Naive thymus-derived CD4-positive, alpha-beta T cell (primary cell): ENCODE measurements at regions not wholly inside any gene's neighbourhood (a gene's known extent, or its start where the extent isn't known, plus 50 kb on each side); places are given as distances from the start of the nearest gene placed in this dataset.

ENCODE experiments used
- ATAC-seq: fragments of 150-1000 bp; cut with Tn5 transposase; 2 replicates; pipeline ENCODE4 v1.10.0; 2021; ENCODE audit warnings: mild to moderate bottlenecking, moderate library complexity
- CTCF ChIA-PET: fragments of 350-600 bp; sonication (Branson Sonifier 250); formaldehyde crosslinking; loops from one replicate; lab custom pipeline; 2021; ENCODE audit warnings: antibody characterized with exemption; lab: Charles Lee
- POLR2A ChIA-PET: fragments of 350-600 bp; sonication (Branson Sonifier 250); formaldehyde crosslinking; loops from one replicate; lab custom pipeline; 2021; ENCODE audit warnings: antibody characterized with exemption, inconsistent platforms; lab: Charles Lee
- DNase-seq, 9 donors: peaks; one replicate each; pipeline versions ENCODE4 v3.0.0 to v3.0.0-alpha.2; 2020 to 2022; ENCODE audit warnings: mixed read lengths in 1 of 9
- H3K27ac ChIP-seq: one replicate; pipeline ENCODE4 v1.7.0; 2013; ENCODE audit warnings: mild to moderate bottlenecking, low read depth, low read length, moderate library complexity
- H3K27me3 ChIP-seq, 2 donors: one replicate each; pipeline ENCODE4 v1.7.0; 2013; ENCODE audit warnings: low read length in 2 of 2, mild to moderate bottlenecking in 2 of 2, moderate library complexity in 2 of 2; ENCODE audit not compliant: control insufficient read depth in 2 of 2, insufficient read depth in 2 of 2
- H3K36me3 ChIP-seq, 3 experiments: 1 replicate in 2 of 3; 2 replicates in 1 of 3; pipeline ENCODE4 v1.7.0; 2013; ENCODE audit warnings: low read length in 3 of 3, mild to moderate bottlenecking in 3 of 3, moderate library complexity in 1 of 3; ENCODE audit not compliant: insufficient read depth in 3 of 3, control insufficient read depth in 2 of 3
- H3K4me1 ChIP-seq, 2 donors: one replicate each; pipeline ENCODE4 v1.7.0; 2013; ENCODE audit warnings: low read length in 2 of 2, mild to moderate bottlenecking in 2 of 2, moderate library complexity in 1 of 2; ENCODE audit not compliant: control insufficient read depth in 2 of 2, insufficient read depth in 2 of 2
- H3K4me3 ChIP-seq: 2 replicates; pipeline ENCODE4 v1.7.0; 2013; ENCODE audit warnings: mild to moderate bottlenecking, low read length
- H3K9me3 ChIP-seq, 3 experiments: 1 replicate in 2 of 3; 2 replicates in 1 of 3; pipeline ENCODE4 v1.7.0; 2013; ENCODE audit warnings: low read length in 3 of 3; ENCODE audit not compliant: control insufficient read depth in 2 of 3
- H3K27ac Mint-ChIP-seq, 9 donors: one replicate each; pipeline ENCODE4 v1.8.0; 2020 to 2022; ENCODE audit warnings: mixed read lengths in 9 of 9, mild to moderate bottlenecking in 8 of 9, moderate library complexity in 5 of 9, inconsistent platforms in 2 of 9
- H3K27me3 Mint-ChIP-seq, 5 donors: one replicate each; pipeline ENCODE4 v1.8.0; 2021 to 2022; ENCODE audit warnings: mixed read lengths in 5 of 5, mild to moderate bottlenecking in 1 of 5
- H3K36me3 Mint-ChIP-seq, 5 donors: one replicate each; pipeline ENCODE4 v1.8.0; 2020 to 2022; ENCODE audit warnings: mixed read lengths in 5 of 5, mild to moderate bottlenecking in 3 of 5, inconsistent platforms in 1 of 5
- H3K4me1 Mint-ChIP-seq, 7 donors: one replicate each; pipeline ENCODE4 v1.8.0; 2020 to 2022; ENCODE audit warnings: mixed read lengths in 7 of 7, mild to moderate bottlenecking in 3 of 7, inconsistent platforms in 1 of 7
- H3K4me3 Mint-ChIP-seq, 10 donors: one replicate each; pipeline ENCODE4 v1.8.0; 2020 to 2022; ENCODE audit warnings: mild to moderate bottlenecking in 10 of 10, mixed read lengths in 10 of 10, moderate library complexity in 6 of 10, inconsistent platforms in 2 of 10
- H3K9me3 Mint-ChIP-seq, 11 donors: one replicate each; pipeline ENCODE4 v1.8.0; 2020 to 2022; ENCODE audit warnings: mixed read lengths in 11 of 11, mild to moderate bottlenecking in 4 of 11, inconsistent platforms in 1 of 11, moderate library complexity in 1 of 11
- intact Hi-C, 2 donors: fragments of 100-400 bp; cut with micrococcal nuclease; formaldehyde crosslinking; loops; one replicate each; pipeline ENCODE4 v1.15.1; 2023

DNA sequence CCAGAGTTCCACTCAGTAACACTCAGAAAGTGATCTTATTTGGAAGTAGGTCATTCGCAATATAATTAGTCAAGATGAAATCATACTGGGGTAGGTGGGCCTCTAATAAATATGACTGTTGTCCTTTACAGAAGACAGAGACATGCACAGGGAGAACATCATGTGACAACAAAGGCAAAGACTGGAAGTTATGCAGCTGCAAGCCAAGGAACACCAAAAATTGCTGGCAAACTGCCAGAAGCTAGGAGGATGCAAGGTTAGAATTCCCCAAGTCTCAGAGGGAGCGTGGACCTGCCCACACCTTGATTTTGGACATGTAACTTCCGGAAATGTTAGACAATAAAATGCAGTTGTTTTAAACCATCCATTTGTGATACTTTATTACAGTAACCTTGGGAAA, 471.5 kb upstream of the AGTR1 start:
- DNase-seq: no peak
- no peaks in the 10 kb centered on the region for H3K36me3 Mint-ChIP-seq
- ChIA-PET CTCF (no interaction called here), POLR2A (no interaction called here)
- Histone ChIP-seq H3K27ac (no peak overlapping the region), H3K9me3 (no peaks in the 10 kb centered on the region), H3K36me3 (no peaks in the 10 kb centered on the region), H3K4me1 (no peaks in the 10 kb centered on the region), H3K27me3 (no peaks in the 10 kb centered on the region), H3K4me3 (no peak overlapping the region)
- ATAC-seq: no peak
- H3K4me3 Mint-ChIP-seq: no peak overlapping the region
- H3K27ac Mint-ChIP-seq: no peak overlapping the region
- H3K9me3 Mint-ChIP-seq: peaks cover 0 to 7% (median 0%) of the 10 kb centered on the region in 11 donors
- H3K27me3 Mint-ChIP-seq: no peaks in the 10 kb centered on the region
- intact Hi-C loops: no loop called here
- no peaks in the 10 kb centered on the region for H3K4me1 Mint-ChIP-seq

DNA sequence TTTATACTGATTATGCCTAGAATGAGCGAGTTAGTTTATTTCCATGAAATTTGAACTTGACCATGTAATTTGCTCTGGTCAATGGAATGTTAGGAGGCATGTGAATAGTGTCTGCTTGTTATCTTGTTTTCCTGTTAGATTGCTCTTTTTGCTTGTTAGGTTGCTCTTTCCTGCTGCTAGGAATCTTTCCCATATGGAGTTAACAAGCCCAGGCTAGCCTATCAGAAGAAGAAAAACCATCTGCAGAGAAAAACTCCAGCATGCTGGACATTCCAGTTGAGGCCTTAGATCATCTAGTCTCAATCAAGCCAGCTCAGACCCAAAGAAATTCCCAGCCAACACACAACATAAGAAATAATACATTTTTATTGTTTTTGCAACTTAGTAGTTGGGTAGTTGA, 470.2 kb upstream of the AGTR1 start:
- Histone ChIP-seq H3K27me3 (no peaks in the 10 kb centered on the region), H3K36me3 (no peaks in the 10 kb centered on the region), H3K4me3 (no peak overlapping the region), H3K4me1 (no peaks in the 10 kb centered on the region), H3K27ac (no peak overlapping the region), H3K9me3 (no peaks in the 10 kb centered on the region)
- no peak for ATAC-seq
- H3K4me3 Mint-ChIP-seq: no peak overlapping the region
- DNase-seq: no peak
- intact Hi-C loops: no loop called here
- peaks cover 0 to 7% (median under 1%) of the 10 kb centered on the region in 11 donors for H3K9me3 Mint-ChIP-seq
- no peaks in the 10 kb centered on the region for H3K27me3 Mint-ChIP-seq
- H3K4me1 Mint-ChIP-seq: no peaks in the 10 kb centered on the region
- ChIA-PET POLR2A (no interaction called here), CTCF (no interaction called here)
- H3K36me3 Mint-ChIP-seq: no peaks in the 10 kb centered on the region
- H3K27ac Mint-ChIP-seq: no peak overlapping the region

DNA sequence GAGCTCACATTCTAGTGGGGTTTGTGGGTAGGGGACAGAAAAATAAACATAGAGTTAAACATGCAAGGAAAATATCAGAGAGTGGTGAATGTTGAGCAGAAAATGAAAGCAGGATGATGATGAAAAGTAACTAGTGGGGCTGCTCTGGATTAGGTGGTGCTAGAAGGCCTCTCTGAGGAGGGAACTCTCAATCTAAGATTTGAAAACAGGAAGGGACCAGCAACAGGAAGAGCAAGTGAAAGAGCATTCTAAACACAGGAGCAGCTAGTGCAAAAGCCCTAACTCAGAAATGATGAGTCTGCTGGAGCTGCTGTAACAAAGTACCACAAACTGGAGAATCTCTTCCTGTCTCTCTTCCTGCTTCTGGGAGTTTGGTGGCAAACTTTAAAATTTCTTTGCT, 468.6 kb upstream of the AGTR1 start:
- H3K36me3 ChIP-seq: no peaks in the 10 kb centered on the region
- intact Hi-C loops: no loop called here
- no peak overlapping the region for H3K4me3 ChIP-seq
- Mint-ChIP-seq H3K27ac (no peak overlapping the region), H3K4me3 (no peak overlapping the region), H3K36me3 (no peaks in the 10 kb centered on the region), H3K27me3 (no peaks in the 10 kb centered on the region), H3K9me3 (peaks cover 0 to 7% (median 2%) of the 10 kb centered on the region in 11 donors), H3K4me1 (no peaks in the 10 kb centered on the region)
- H3K4me1 ChIP-seq: no peaks in the 10 kb centered on the region
- no peak for DNase-seq
- no peaks in the 10 kb centered on the region for H3K27me3 ChIP-seq
- ChIA-PET POLR2A (no interaction called here), CTCF (no interaction called here)
- H3K9me3 ChIP-seq: no peaks in the 10 kb centered on the region
- no peak overlapping the region for H3K27ac ChIP-seq
- no peak for ATAC-seq

GRCh38 chr3:148230473-148230872, 467.2 kb upstream of the AGTR1 start:
- ATAC-seq: no peak
- no peak for DNase-seq
- H3K9me3 ChIP-seq: no peaks in the 10 kb centered on the region
- H3K27me3 ChIP-seq: no peaks in the 10 kb centered on the region
- Mint-ChIP-seq H3K27me3 (no peaks in the 10 kb centered on the region), H3K4me1 (no peaks in the 10 kb centered on the region), H3K36me3 (no peaks in the 10 kb centered on the region), H3K27ac (no peak overlapping the region), H3K9me3 (peaks cover 0 to 11% (median 2%) of the 10 kb centered on the region in 11 donors), H3K4me3 (no peak overlapping the region)
- POLR2A ChIA-PET: no interaction called here
- no peaks in the 10 kb centered on the region for H3K4me1 ChIP-seq
- H3K4me3 ChIP-seq: no peak overlapping the region
- intact Hi-C loops: no loop called here
- H3K27ac ChIP-seq: no peak overlapping the region
- CTCF ChIA-PET: no interaction called here
- no peaks in the 10 kb centered on the region for H3K36me3 ChIP-seq

GRCh38 chr3:148232389-148232788, 465.3 kb upstream of the AGTR1 start:
- H3K36me3 ChIP-seq: no peaks in the 10 kb centered on the region
- Mint-ChIP-seq H3K27me3 (no peaks in the 10 kb centered on the region), H3K9me3 (peaks cover 0 to 11% (median 2%) of the 10 kb centered on the region in 11 donors), H3K4me1 (peaks cover 0 to 2% (median 0%) of the 10 kb centered on the region in 7 donors), H3K36me3 (no peaks in the 10 kb centered on the region), H3K27ac (no peak overlapping the region), H3K4me3 (no peak overlapping the region)
- no peak overlapping the region for H3K4me3 ChIP-seq
- H3K27me3 ChIP-seq: no peaks in the 10 kb centered on the region
- no peaks in the 10 kb centered on the region for H3K4me1 ChIP-seq
- CTCF ChIA-PET: no interaction called here
- POLR2A ChIA-PET: no interaction called here
- ATAC-seq (no peak), DNase-seq (no peak)
- intact Hi-C loops: no loop called here
- H3K9me3 ChIP-seq: no peaks in the 10 kb centered on the region
- H3K27ac ChIP-seq: no peak overlapping the region

DNA sequence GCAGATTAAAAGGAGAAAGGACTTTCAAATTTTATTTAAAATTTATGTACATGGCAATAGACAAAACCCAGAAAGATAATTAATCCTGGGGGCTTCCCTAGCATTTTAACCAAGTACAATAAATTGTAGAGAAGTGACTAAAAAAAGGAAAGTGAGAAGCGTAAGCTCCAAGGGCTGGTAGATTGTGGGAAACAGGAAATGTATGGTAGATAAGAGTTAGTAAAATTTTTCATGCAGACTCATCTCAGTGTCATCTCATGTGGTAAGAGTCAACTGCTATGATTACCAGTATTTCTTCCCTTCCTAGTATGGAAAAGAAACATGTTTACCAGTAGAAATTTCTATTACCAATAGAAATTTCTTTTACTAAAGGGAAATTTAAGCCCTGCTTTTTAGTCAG, 464.3 kb upstream of the AGTR1 start:
- H3K36me3 ChIP-seq: no peaks in the 10 kb centered on the region

GRCh38 chr3:148234536-148234935, 463.2 kb upstream of the AGTR1 start:
- intact Hi-C loops: no loop called here
- Histone ChIP-seq H3K27me3 (no peaks in the 10 kb centered on the region), H3K4me1 (no peaks in the 10 kb centered on the region), H3K9me3 (no peaks in the 10 kb centered on the region), H3K27ac (no peak overlapping the region), H3K36me3 (no peaks in the 10 kb centered on the region), H3K4me3 (no peak overlapping the region)
- Mint-ChIP-seq H3K4me3 (no peak overlapping the region), H3K27ac (no peak overlapping the region), H3K36me3 (no peaks in the 10 kb centered on the region), H3K9me3 (peaks cover 0 to 11% (median 0%) of the 10 kb centered on the region in 11 donors), H3K4me1 (peaks cover 0 to 2% (median 0%) of the 10 kb centered on the region in 7 donors), H3K27me3 (no peaks in the 10 kb centered on the region)
- DNase-seq: no peak
- no peak for ATAC-seq
- ChIA-PET CTCF (no interaction called here), POLR2A (no interaction called here)

More for the DNA sequence above, 464.3 kb upstream of the AGTR1 start:
- Mint-ChIP-seq H3K4me1 (peaks cover 0 to 2% (median 0%) of the 10 kb centered on the region in 7 donors), H3K36me3 (no peaks in the 10 kb centered on the region), H3K27me3 (no peaks in the 10 kb centered on the region), H3K27ac (no peak overlapping the region), H3K4me3 (no peak overlapping the region), H3K9me3 (peaks cover 0 to 11% (median 2%) of the 10 kb centered on the region in 11 donors)
- no peaks in the 10 kb centered on the region for H3K27me3 ChIP-seq
- no peak overlapping the region for H3K27ac ChIP-seq
- H3K4me3 ChIP-seq: no peak overlapping the region
- ChIA-PET POLR2A (no interaction called here), CTCF (no interaction called here)
- DNase-seq (no peak), ATAC-seq (no peak)
- no peaks in the 10 kb centered on the region for H3K4me1 ChIP-seq
- intact Hi-C loops: no loop called here
- no peaks in the 10 kb centered on the region for H3K9me3 ChIP-seq
